ENCODE measurements at regions not wholly inside any gene's neighbourhood (a gene's known extent, or its start where the extent isn't known, plus 50 kb on each side); places are given as distances from the start of the nearest gene placed in this dataset.

DNA sequence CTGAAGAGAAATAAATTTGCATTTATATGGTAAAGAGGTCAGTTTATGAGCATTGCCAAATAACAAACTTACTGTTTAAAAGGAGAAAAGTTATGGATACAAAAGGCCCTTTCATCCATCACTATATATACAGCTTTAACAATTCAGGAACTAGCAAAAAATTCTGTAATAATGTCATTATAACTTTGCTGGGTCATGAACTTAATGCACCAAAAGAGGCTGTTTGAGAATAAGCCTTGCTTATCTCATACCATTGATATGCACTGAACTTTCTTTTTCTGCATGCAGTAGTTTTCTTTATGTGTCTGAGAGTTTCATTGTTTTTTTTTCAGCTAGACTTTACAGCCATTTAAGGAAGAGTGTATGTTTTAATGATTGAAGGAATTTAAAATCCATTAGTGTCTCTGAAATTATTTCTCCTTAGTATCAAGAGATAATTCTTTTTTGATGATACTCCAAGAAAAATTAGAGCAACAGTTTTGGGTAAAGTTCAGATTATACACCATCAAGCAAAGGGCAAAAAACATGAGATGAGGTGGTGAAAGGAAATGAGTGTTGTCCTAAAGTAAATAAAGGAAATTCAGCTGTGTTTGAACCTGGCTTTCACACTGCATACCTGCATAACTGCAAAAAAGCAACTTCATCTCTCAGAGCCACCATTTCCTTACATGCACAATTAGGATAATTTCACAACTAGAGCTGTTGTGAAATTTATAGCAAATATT is 188.2 kb upstream of the ANO3 start:
- H3K36me3 ChIP-seq (ENCODE audit: control insufficient read depth in 2 of 2, extremely low read depth in 1 of 2, insufficient read depth in 2 of 2, low read length in 2 of 2) = no peaks in the 10 kb centered on the region
- H4K20me1 ChIP-seq (ENCODE audit: control insufficient read depth, extremely low read depth, insufficient read depth, low read length) = no peaks in the 10 kb centered on the region
- H3K4me3 ChIP-seq (ENCODE audit: control insufficient read depth in 2 of 3, extremely low read depth in 1 of 3, insufficient read depth in 2 of 3, low read depth in 1 of 3, low read length in 3 of 3) = no peak overlapping the region
- no peak for DNase-seq (ENCODE audit: low read depth, low spot score)
- no peaks in the 10 kb centered on the region for H3K79me2 ChIP-seq (ENCODE audit: control insufficient read depth, insufficient read depth, low read length)
- H2AFZ ChIP-seq (ENCODE audit: control insufficient read depth, low read length) = no peak overlapping the region
- no peaks in the 10 kb centered on the region for H3K27me3 ChIP-seq (ENCODE audit: control insufficient read depth, extremely low read depth, insufficient read depth, low read length)
- FAIRE-seq = no peak
- dilution Hi-C loops (cut with MboI; ENCODE audit: extremely low pct_ligation_motif_present, low sequenced_read_pairs) = no loop called here
- H3K9me1 ChIP-seq (ENCODE audit: control insufficient read depth, extremely low read depth, insufficient read depth, low read length) = no peaks in the 10 kb centered on the region
- TF ChIP-seq, protein P1, sequence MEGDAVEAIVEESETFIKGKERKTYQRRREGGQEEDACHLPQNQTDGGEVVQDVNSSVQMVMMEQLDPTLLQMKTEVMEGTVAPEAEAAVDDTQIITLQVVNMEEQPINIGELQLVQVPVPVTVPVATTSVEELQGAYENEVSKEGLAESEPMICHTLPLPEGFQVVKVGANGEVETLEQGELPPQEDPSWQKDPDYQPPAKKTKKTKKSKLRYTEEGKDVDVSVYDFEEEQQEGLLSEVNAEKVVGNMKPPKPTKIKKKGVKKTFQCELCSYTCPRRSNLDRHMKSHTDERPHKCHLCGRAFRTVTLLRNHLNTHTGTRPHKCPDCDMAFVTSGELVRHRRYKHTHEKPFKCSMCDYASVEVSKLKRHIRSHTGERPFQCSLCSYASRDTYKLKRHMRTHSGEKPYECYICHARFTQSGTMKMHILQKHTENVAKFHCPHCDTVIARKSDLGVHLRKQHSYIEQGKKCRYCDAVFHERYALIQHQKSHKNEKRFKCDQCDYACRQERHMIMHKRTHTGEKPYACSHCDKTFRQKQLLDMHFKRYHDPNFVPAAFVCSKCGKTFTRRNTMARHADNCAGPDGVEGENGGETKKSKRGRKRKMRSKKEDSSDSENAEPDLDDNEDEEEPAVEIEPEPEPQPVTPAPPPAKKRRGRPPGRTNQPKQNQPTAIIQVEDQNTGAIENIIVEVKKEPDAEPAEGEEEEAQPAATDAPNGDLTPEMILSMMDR (optimal IDR thresholded peaks at IDR 0.05 in 1 of 3, IDR thresholded peaks at IDR 0.05 in 1 of 3, conservative IDR thresholded peaks at IDR 0.05 in 1 of 3; ENCODE audit: extremely low read depth in 1 of 3, insufficient read depth in 2 of 3, low read length in 3 of 3) = no peak
- TF ChIP-seq EZH2 (IDR thresholded peaks at IDR 0.05; ENCODE audit: low read length) = no peak
- H3K9me3 ChIP-seq (ENCODE audit: control insufficient read depth, low read depth, low read length) = no peaks in the 10 kb centered on the region
- no peak overlapping the region for H3K27ac ChIP-seq (ENCODE audit: control insufficient read depth, insufficient read depth, low read length)
- no peak overlapping the region for H3K4me2 ChIP-seq (ENCODE audit: control insufficient read depth, extremely low read depth, insufficient read depth, low read depth, low read length)
- H3K9ac ChIP-seq (ENCODE audit: control insufficient read depth, extremely low read depth, insufficient read depth, low read length) = no peak overlapping the region
- H3K4me1 ChIP-seq (ENCODE audit: control insufficient read depth, extremely low read depth, insufficient read depth, low read length) = no peaks in the 10 kb centered on the region

DNA sequence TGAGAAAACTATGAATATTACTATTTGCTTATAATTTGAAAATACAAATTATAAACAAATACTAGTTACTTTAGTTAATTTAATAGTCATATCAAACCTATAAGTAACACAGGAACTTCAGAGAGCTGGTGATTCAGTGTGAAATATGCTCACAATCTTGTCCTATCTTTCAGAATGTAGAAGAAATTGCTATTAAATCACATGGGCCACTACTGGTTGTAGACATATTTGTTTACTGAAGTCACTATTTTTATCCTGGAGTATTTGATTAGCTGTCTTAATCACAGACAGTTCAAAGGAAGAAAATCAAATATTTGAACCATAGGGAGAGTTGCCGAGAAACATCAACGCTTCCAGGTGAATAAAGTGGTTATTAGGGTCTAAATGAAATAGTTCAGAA is 187.6 kb upstream of the ANO3 start:
- no peak overlapping the region for H3K4me2 ChIP-seq (ENCODE audit: control insufficient read depth, extremely low read depth, insufficient read depth, low read depth, low read length)
- H3K9me1 ChIP-seq (ENCODE audit: control insufficient read depth, extremely low read depth, insufficient read depth, low read length) = no peaks in the 10 kb centered on the region
- no peaks in the 10 kb centered on the region for H4K20me1 ChIP-seq (ENCODE audit: control insufficient read depth, extremely low read depth, insufficient read depth, low read length)
- dilution Hi-C loops (cut with MboI; ENCODE audit: extremely low pct_ligation_motif_present, low sequenced_read_pairs) = no loop called here
- no peaks in the 10 kb centered on the region for H3K79me2 ChIP-seq (ENCODE audit: control insufficient read depth, insufficient read depth, low read length)
- H2AFZ ChIP-seq (ENCODE audit: control insufficient read depth, low read length) = no peak overlapping the region
- no peaks in the 10 kb centered on the region for H3K9me3 ChIP-seq (ENCODE audit: control insufficient read depth, low read depth, low read length)
- no peak for TF ChIP-seq EZH2 (IDR thresholded peaks at IDR 0.05; ENCODE audit: low read length)
- TF ChIP-seq, protein P1 (optimal IDR thresholded peaks at IDR 0.05 in 1 of 3, IDR thresholded peaks at IDR 0.05 in 1 of 3, conservative IDR thresholded peaks at IDR 0.05 in 1 of 3; ENCODE audit: extremely low read depth in 1 of 3, insufficient read depth in 2 of 3, low read length in 3 of 3) = no peak
- no peak for DNase-seq (ENCODE audit: low read depth, low spot score)
- H3K4me3 ChIP-seq (ENCODE audit: control insufficient read depth in 2 of 3, extremely low read depth in 1 of 3, insufficient read depth in 2 of 3, low read depth in 1 of 3, low read length in 3 of 3) = no peak overlapping the region
- no peaks in the 10 kb centered on the region for H3K27me3 ChIP-seq (ENCODE audit: control insufficient read depth, extremely low read depth, insufficient read depth, low read length)
- FAIRE-seq = no peak
- no peak overlapping the region for H3K9ac ChIP-seq (ENCODE audit: control insufficient read depth, extremely low read depth, insufficient read depth, low read length)
- H3K27ac ChIP-seq (ENCODE audit: control insufficient read depth, insufficient read depth, low read length) = no peak overlapping the region
- H3K36me3 ChIP-seq (ENCODE audit: control insufficient read depth in 2 of 2, extremely low read depth in 1 of 2, insufficient read depth in 2 of 2, low read length in 2 of 2) = no peaks in the 10 kb centered on the region
- H3K4me1 ChIP-seq (ENCODE audit: control insufficient read depth, extremely low read depth, insufficient read depth, low read length) = no peaks in the 10 kb centered on the region

All from keratinocyte (primary cell).